PC-3 (cell line): ENCODE measurements at regions not wholly inside any gene's neighbourhood (a gene's known extent, or its start where the extent isn't known, plus 50 kb on each side); places are given as distances from the start of the nearest gene placed in this dataset.

Experiments used
- ATAC-seq: fragments of 200-7000 bp; cut with Tn5 transposase; 2 replicates; pipeline ENCODE4 v1.9.1; 2020; ENCODE audit warnings: mild to moderate bottlenecking, moderate library complexity
- BruUV-seq: library from RNA; stranded (reverse); fragments of 400-500 nt; replicated peaks from 2 replicates; lab custom pipeline; 2021; lab: Mats Ljungman, UMichigan
- CTCF ChIA-PET: fragments of 300-600 bp; sonication (Branson Sonifier 250); formaldehyde crosslinking; loops from one replicate; lab custom pipeline; 2022; ENCODE audit warnings: antibody characterized with exemption; lab: Charles Lee
- POLR2A ChIA-PET: fragments of 300-600 bp; sonication (Branson Sonifier 250); formaldehyde crosslinking; loops from one replicate; lab custom pipeline; 2022; ENCODE audit warnings: antibody characterized with exemption; ENCODE audit not compliant: unreplicated experiment; lab: Charles Lee
- DNase-seq: peaks from one replicate; pipeline ENCODE4 v3.0.0-alpha.2; 2015
- H2AFZ ChIP-seq: fragments of 300-600 bp; sonication (generic); 2 replicates; pipeline ENCODE4 v1.6.0; 2016; ENCODE audit warnings: antibody characterized with exemption, low read length
- H3F3A ChIP-seq: fragments of 300-600 bp; sonication (generic); one replicate; pipeline ENCODE4 v1.6.0; 2017; ENCODE audit warnings: antibody characterized with exemption, low read length, control low read depth, mild to moderate bottlenecking; ENCODE audit not compliant: unreplicated experiment
- H3K27ac ChIP-seq: fragments of 300-600 bp; sonication (generic); 2 replicates; pipeline ENCODE4 v1.5.1; 2016; ENCODE audit warnings: mild to moderate bottlenecking, low read length
- H3K27me3 ChIP-seq: fragments of 300-600 bp; sonication (generic); 2 replicates; pipeline ENCODE4 v1.6.1; 2016; ENCODE audit warnings: low read length, mixed read lengths
- H3K36me3 ChIP-seq: fragments of 300-600 bp; sonication (generic); 2 replicates; pipeline ENCODE4 v1.6.1; 2016; ENCODE audit warnings: low read depth, mixed run types, low read length, mixed read lengths
- H3K4me1 ChIP-seq: fragments of 300-600 bp; sonication (generic); 2 replicates; pipeline ENCODE4 v1.5.1; 2016; ENCODE audit warnings: low read length; ENCODE audit not compliant: insufficient read depth
- H3K4me2 ChIP-seq: fragments of 300-600 bp; sonication (generic); 2 replicates; pipeline ENCODE4 v1.6.0; 2016; ENCODE audit warnings: low read length
- H3K4me3 ChIP-seq: fragments of 300-600 bp; sonication (generic); 2 replicates; pipeline ENCODE4 v1.5.1; 2016; ENCODE audit warnings: mild to moderate bottlenecking, low read length, mixed read lengths
- H3K79me2 ChIP-seq: fragments of 300-600 bp; sonication (generic); 2 replicates; pipeline ENCODE4 v1.6.1; 2017; ENCODE audit warnings: low read length, mixed read lengths
- H3K9ac ChIP-seq: fragments of 300-600 bp; sonication (generic); 2 replicates; pipeline ENCODE4 v1.6.0; 2016; ENCODE audit warnings: mild to moderate bottlenecking, low read length
- H3K9me2 ChIP-seq: fragments of 300-600 bp; sonication (generic); replicated peaks from 2 replicates; pipeline ENCODE4 v1.6.1; 2016; ENCODE audit warnings: mixed run types, low read length, mixed read lengths
- H3K9me3 ChIP-seq: fragments of 300-600 bp; sonication (generic); 2 replicates; pipeline ENCODE4 v1.6.1; 2016; ENCODE audit warnings: low read length, mixed read lengths
- H4K20me1 ChIP-seq: fragments of 300-600 bp; sonication (generic); 2 replicates; pipeline ENCODE4 v1.6.1; 2016; ENCODE audit warnings: low read length, mixed read lengths
- EZH2 ChIP-seq: fragments of 300-600 bp; sonication (generic); IDR thresholded peaks from one replicate; pipeline ENCODE4 v1.6.1; 2017; ENCODE audit warnings: antibody characterized with exemption, mild to moderate bottlenecking, low read length; ENCODE audit not compliant: unreplicated experiment
- EZH2phosphoT487 ChIP-seq: fragments of 300-600 bp; sonication (generic); IDR thresholded peaks from 2 replicates; pipeline ENCODE4 v1.6.1; 2018; ENCODE audit warnings: mild to moderate bottlenecking, antibody characterized with exemption, low read length, borderline replicate concordance
- intact Hi-C: fragments of 100-400 bp; cut with micrococcal nuclease; formaldehyde crosslinking; loops from 2 replicates; pipeline ENCODE4 v1.9.0; 2023
- TF ChIP-seq, protein P1 (sequence below): fragments of 300-600 bp; sonication (generic); conservative IDR thresholded peaks from 2 replicates; pipeline ENCODE4 v1.5.1; 2017; ENCODE audit warnings: antibody characterized with exemption, low read depth, mild to moderate bottlenecking, low read length

GRCh38 chr10:36118314-36118713 is 476.2 kb upstream of the FZD8 start:
- POLR2A ChIA-PET, result no interaction called here
- H3K4me2 ChIP-seq, result no peak overlapping the region
- no peak overlapping the region for H3K9ac ChIP-seq
- H3K9me2 ChIP-seq, result no peaks in the 10 kb centered on the region
- CTCF ChIA-PET, result no interaction called here
- H4K20me1 ChIP-seq, result no peaks in the 10 kb centered on the region
- H3K27ac ChIP-seq, result no peak overlapping the region
- H3K79me2 ChIP-seq, result no peaks in the 10 kb centered on the region
- H3K27me3 ChIP-seq, result no peaks in the 10 kb centered on the region
- H3K9me3 ChIP-seq, result no peaks in the 10 kb centered on the region
- H3F3A ChIP-seq, result no peaks in the 10 kb centered on the region
- ATAC-seq (no peak), DNase-seq (no peak)
- H3K4me1 ChIP-seq, result peaks cover 15% of the 10 kb centered on the region
- no TSS peak for BruUV-seq
- intact Hi-C loops, result no loop called here
- no peak overlapping the region for H2AFZ ChIP-seq
- no peaks in the 10 kb centered on the region for H3K36me3 ChIP-seq
- no peak overlapping the region for H3K4me3 ChIP-seq
- TF ChIP-seq, protein P1, sequence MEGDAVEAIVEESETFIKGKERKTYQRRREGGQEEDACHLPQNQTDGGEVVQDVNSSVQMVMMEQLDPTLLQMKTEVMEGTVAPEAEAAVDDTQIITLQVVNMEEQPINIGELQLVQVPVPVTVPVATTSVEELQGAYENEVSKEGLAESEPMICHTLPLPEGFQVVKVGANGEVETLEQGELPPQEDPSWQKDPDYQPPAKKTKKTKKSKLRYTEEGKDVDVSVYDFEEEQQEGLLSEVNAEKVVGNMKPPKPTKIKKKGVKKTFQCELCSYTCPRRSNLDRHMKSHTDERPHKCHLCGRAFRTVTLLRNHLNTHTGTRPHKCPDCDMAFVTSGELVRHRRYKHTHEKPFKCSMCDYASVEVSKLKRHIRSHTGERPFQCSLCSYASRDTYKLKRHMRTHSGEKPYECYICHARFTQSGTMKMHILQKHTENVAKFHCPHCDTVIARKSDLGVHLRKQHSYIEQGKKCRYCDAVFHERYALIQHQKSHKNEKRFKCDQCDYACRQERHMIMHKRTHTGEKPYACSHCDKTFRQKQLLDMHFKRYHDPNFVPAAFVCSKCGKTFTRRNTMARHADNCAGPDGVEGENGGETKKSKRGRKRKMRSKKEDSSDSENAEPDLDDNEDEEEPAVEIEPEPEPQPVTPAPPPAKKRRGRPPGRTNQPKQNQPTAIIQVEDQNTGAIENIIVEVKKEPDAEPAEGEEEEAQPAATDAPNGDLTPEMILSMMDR, result no peak
- no peak for TF ChIP-seq EZH2
- TF ChIP-seq EZH2phosphoT487, result no peak

DNA sequence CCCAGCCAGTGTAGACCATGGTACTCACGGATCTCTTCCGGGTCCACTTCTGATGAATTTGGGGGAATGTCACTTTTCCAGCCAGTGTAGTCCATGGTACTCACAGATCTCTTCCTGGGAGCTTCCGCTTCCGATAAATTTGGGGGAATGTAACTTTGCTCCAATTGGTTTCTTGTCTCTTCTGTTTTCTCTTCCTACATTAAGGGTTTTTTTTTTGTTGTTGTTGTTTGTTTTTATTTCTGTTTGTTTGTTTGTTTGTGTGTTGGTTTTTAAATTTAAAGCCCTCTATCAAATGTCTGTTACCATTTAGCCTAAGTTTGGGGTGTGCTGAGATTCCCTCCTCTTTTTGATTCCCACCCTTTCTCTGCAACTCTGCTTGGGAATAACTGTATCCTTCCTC is 475.8 kb upstream of the FZD8 start:
- no peaks in the 10 kb centered on the region for H3K79me2 ChIP-seq
- H3K27ac ChIP-seq, result no peak overlapping the region
- H3K9ac ChIP-seq, result no peak overlapping the region
- H3K4me2 ChIP-seq, result no peak overlapping the region
- intact Hi-C loops, result no loop called here
- no peaks in the 10 kb centered on the region for H3K27me3 ChIP-seq
- no peaks in the 10 kb centered on the region for H3K36me3 ChIP-seq
- no TSS peak for BruUV-seq
- DNase-seq (no peak), ATAC-seq (no peak)
- no peaks in the 10 kb centered on the region for H4K20me1 ChIP-seq
- no peak overlapping the region for H3K4me3 ChIP-seq
- no peak overlapping the region for H2AFZ ChIP-seq
- CTCF ChIA-PET, result no interaction called here
- no peaks in the 10 kb centered on the region for H3K9me2 ChIP-seq
- POLR2A ChIA-PET, result no interaction called here
- H3K4me1 ChIP-seq, result peaks cover 15% of the 10 kb centered on the region
- no peaks in the 10 kb centered on the region for H3K9me3 ChIP-seq
- H3F3A ChIP-seq, result no peaks in the 10 kb centered on the region
- TF ChIP-seq, protein P1, result no peak

- Histone ChIP-seq H3K4me2 (no peak overlapping the region), H3K27ac (no peak overlapping the region), H3K27me3 (no peaks in the 10 kb centered on the region), H3K9me3 (no peaks in the 10 kb centered on the region), H3K4me3 (no peak overlapping the region), H3K9ac (no peak overlapping the region), H2AFZ (0 out of 2 replicates have a peak overlapping the region, but pooled peaks have one; percentile 1), H3F3A (no peaks in the 10 kb centered on the region), H3K36me3 (no peaks in the 10 kb centered on the region), H3K4me1 (peaks cover 15% of the 10 kb centered on the region), H3K9me2 (peaks cover 4% of the 10 kb centered on the region), H3K79me2 (no peaks in the 10 kb centered on the region), H4K20me1 (no peaks in the 10 kb centered on the region)
- no peak for DNase-seq
- no peak for ATAC-seq
- intact Hi-C loops, result no loop called here
- TF ChIP-seq, protein P1, result no peak
- no peak for TF ChIP-seq EZH2
- TF ChIP-seq EZH2phosphoT487, result no peak
- ChIA-PET POLR2A (no interaction called here), CTCF (no interaction called here)
- BruUV-seq, result no TSS peak
Measured at GRCh38 chr10:36117231-36117630, 475.1 kb upstream of the FZD8 start.
